Stimulated activated CD4-positive, alpha-beta T cell treated with anti-CD3 and anti-CD28 coated beads, Interleukin-4, amount 100 ng/mL, for 1 hour (primary cell): ENCODE measurements at regions not wholly inside any gene's neighbourhood (a gene's known extent, or its start where the extent isn't known, plus 50 kb on each side); places are given as distances from the start of the nearest gene placed in this dataset.
"Not testable (repeated sequence)": the region's sequence is repeated elsewhere in the genome, so short reads cannot be mapped to it uniquely, and the experiment has no call there.

Experiments used
- DNase-seq: peaks from one replicate; pipeline ENCODE4 v3.0.0-alpha.2; 2020

GRCh38 chr14:53741479-53742232 lies 215.0 kb downstream of the BMP4 start:
- no peak for DNase-seq

GRCh38 chr14:53740570-53740969 lies 216.1 kb downstream of the BMP4 start:
- no peak for DNase-seq

GRCh38 chr14:53735916-53736315 lies 220.7 kb downstream of the BMP4 start:
- no peak for DNase-seq

GRCh38 chr14:53723221-53723620 lies 233.4 kb downstream of the BMP4 start:
- DNase-seq = no peak

- DNase-seq = no peak
These were observed 237.1 kb downstream of the BMP4 start for GRCh38 chr14:53719536-53719935.

- no peak for DNase-seq
These were observed 240.0 kb downstream of the BMP4 start for GRCh38 chr14:53716578-53716977.

GRCh38 chr14:53715193-53715721 lies 241.4 kb downstream of the BMP4 start:
- DNase-seq = no peak

- DNase-seq = no peak
These were observed 242.0 kb downstream of the BMP4 start for GRCh38 chr14:53714495-53715192.

GRCh38 chr14:53712901-53713300 lies 243.7 kb downstream of the BMP4 start:
- not testable (repeated sequence) for DNase-seq

- DNase-seq = no peak
These were observed 245.4 kb downstream of the BMP4 start for GRCh38 chr14:53711205-53711604.

GRCh38 chr14:53710615-53711014 lies 246.0 kb downstream of the BMP4 start:
- DNase-seq = no peak

- DNase-seq = no peak
These were observed 247.2 kb downstream of the BMP4 start for GRCh38 chr14:53709381-53709780.

- DNase-seq = no peak
These were observed 253.2 kb downstream of the BMP4 start for GRCh38 chr14:53703457-53703856.

- DNase-seq = no peak
These were observed 255.3 kb downstream of the BMP4 start for GRCh38 chr14:53701108-53701875.

GRCh38 chr14:53696217-53696965 lies 260.2 kb downstream of the BMP4 start:
- DNase-seq = no peak

- no peak for DNase-seq
These were observed 260.9 kb downstream of the BMP4 start for GRCh38 chr14:53695692-53696214.

GRCh38 chr14:53692885-53693284 lies 263.7 kb downstream of the BMP4 start:
- no peak for DNase-seq

- DNase-seq = no peak
These were observed 264.2 kb downstream of the BMP4 start for GRCh38 chr14:53692451-53692850.

GRCh38 chr14:53683229-53683628 lies 273.4 kb downstream of the BMP4 start:
- DNase-seq = no peak

- no peak for DNase-seq
These were observed 284.1 kb downstream of the BMP4 start for GRCh38 chr14:53672526-53672925.

GRCh38 chr14:53670701-53671100 lies 285.9 kb downstream of the BMP4 start:
- DNase-seq = no peak

GRCh38 chr14:53668897-53669296 lies 287.7 kb downstream of the BMP4 start:
- no peak for DNase-seq
